CD4-positive, CD25-positive, alpha-beta regulatory T cell (primary cell): ENCODE measurements at regions not wholly inside any gene's neighbourhood (a gene's known extent, or its start where the extent isn't known, plus 50 kb on each side); places are given as distances from the start of the nearest gene placed in this dataset.
A peak's percentile ranks its signal among the peaks of the same experiment; 100 is the strongest.
"Not testable (repeated sequence)": the region's sequence is repeated elsewhere in the genome, so short reads cannot be mapped to it uniquely, and the experiment has no call there.

ENCODE experiments used
- ATAC-seq, 2 donors: fragments of 150-1000 bp; cut with Tn5 transposase; one replicate each; pipeline ENCODE4 v1.10.0; 2021; ENCODE audit warnings: low read depth in 2 of 2, moderate number of reproducible peaks in 2 of 2, moderate library complexity in 1 of 2
- DNase-seq, 3 donors: peaks; one replicate each; pipeline versions ENCODE4 v3.0.0 to v3.0.0-alpha.2; 2012 to 2022; ENCODE audit warnings: mixed read lengths in 1 of 3
- H3K27ac ChIP-seq: one replicate; pipeline ENCODE4 v1.7.0; 2013; ENCODE audit warnings: mild to moderate bottlenecking, low read length; ENCODE audit not compliant: insufficient read depth, poor library complexity, severe bottlenecking
- H3K27me3 ChIP-seq: one replicate; pipeline ENCODE4 v1.7.0; 2013; ENCODE audit warnings: low read length; ENCODE audit not compliant: control insufficient read depth, insufficient read depth
- H3K36me3 ChIP-seq: one replicate; pipeline ENCODE4 v1.7.0; 2013; ENCODE audit warnings: mild to moderate bottlenecking, low read length, moderate library complexity; ENCODE audit not compliant: control insufficient read depth, insufficient read depth
- H3K4me1 ChIP-seq: 2 replicates; pipeline ENCODE4 v1.7.0; 2013; ENCODE audit warnings: mild to moderate bottlenecking, low read length; ENCODE audit not compliant: insufficient read depth, control insufficient read depth, poor library complexity, severe bottlenecking
- H3K4me3 ChIP-seq: one replicate; pipeline ENCODE4 v1.7.0; 2013; ENCODE audit warnings: low read depth, mild to moderate bottlenecking, low read length, moderate library complexity
- H3K9me3 ChIP-seq, 2 experiments: 1 replicate in 1 of 2; 2 replicates in 1 of 2; pipeline ENCODE4 v1.7.0; 2013; ENCODE audit warnings: low read length in 2 of 2, mild to moderate bottlenecking in 1 of 2, moderate library complexity in 1 of 2; ENCODE audit not compliant: control insufficient read depth in 2 of 2
- H3K27ac Mint-ChIP-seq, 3 donors: one replicate each; pipeline ENCODE4 v1.8.0; 2020 to 2022; ENCODE audit warnings: mild to moderate bottlenecking in 3 of 3, mixed read lengths in 3 of 3, moderate library complexity in 2 of 3
- H3K27me3 Mint-ChIP-seq: one replicate; pipeline ENCODE4 v1.8.0; 2022; ENCODE audit warnings: mild to moderate bottlenecking, mixed read lengths
- H3K36me3 Mint-ChIP-seq: one replicate; pipeline ENCODE4 v1.8.0; 2020; ENCODE audit warnings: mixed read lengths
- H3K4me1 Mint-ChIP-seq, 4 donors: one replicate each; pipeline ENCODE4 v1.8.0; 2020 to 2022; ENCODE audit warnings: mixed read lengths in 4 of 4, mild to moderate bottlenecking in 1 of 4
- H3K4me3 Mint-ChIP-seq, 4 donors: one replicate each; pipeline ENCODE4 v1.8.0; 2020 to 2022; ENCODE audit warnings: mild to moderate bottlenecking in 4 of 4, mixed read lengths in 4 of 4, moderate library complexity in 3 of 4
- H3K9me3 Mint-ChIP-seq, 7 donors: one replicate each; pipeline ENCODE4 v1.8.0; 2020 to 2022; ENCODE audit warnings: mixed read lengths in 7 of 7, mild to moderate bottlenecking in 3 of 7, moderate library complexity in 2 of 7

- Mint-ChIP-seq H3K4me1 (peaks cover 12 to 29% (median 19%) of the 10 kb centered on the region in 4 donors), H3K27ac (no peak overlapping the region), H3K36me3 (peaks cover 9% of the 10 kb centered on the region), H3K9me3 (peaks cover 0 to 7% (median 0%) of the 10 kb centered on the region in 7 donors), H3K27me3 (no peaks in the 10 kb centered on the region), H3K4me3 (no peak overlapping the region)
- DNase-seq (no peak), ATAC-seq (no peak)
- Histone ChIP-seq H3K36me3 (no peaks in the 10 kb centered on the region), H3K4me1 (peaks cover 16% of the 10 kb centered on the region), H3K4me3 (no peak overlapping the region), H3K27me3 (no peaks in the 10 kb centered on the region), H3K9me3 (no peaks in the 10 kb centered on the region), H3K27ac (no peak overlapping the region)
Observed at GRCh38 chr21:29431178-29431577, 132.5 kb downstream of the BACH1 start.

- DNase-seq (no peak), ATAC-seq (no peak)
- no peaks in the 10 kb centered on the region for H3K9me3 ChIP-seq
- no peaks in the 10 kb centered on the region for H3K27me3 Mint-ChIP-seq
- H3K27me3 ChIP-seq: no peaks in the 10 kb centered on the region
- H3K36me3 Mint-ChIP-seq: peaks cover 6% of the 10 kb centered on the region
- H3K4me3 ChIP-seq: no peak overlapping the region
- peaks cover 0 to 5% (median 0%) of the 10 kb centered on the region in 7 donors for H3K9me3 Mint-ChIP-seq
- no peak overlapping the region for H3K27ac ChIP-seq
- peaks cover 17% of the 10 kb centered on the region for H3K4me1 ChIP-seq
- no peak overlapping the region for H3K4me3 Mint-ChIP-seq
- no peaks in the 10 kb centered on the region for H3K36me3 ChIP-seq
- peaks cover 16 to 34% (median 25%) of the 10 kb centered on the region in 4 donors for H3K4me1 Mint-ChIP-seq
- no peak overlapping the region for H3K27ac Mint-ChIP-seq
Observed at GRCh38 chr21:29431680-29432079, 133.0 kb downstream of the BACH1 start.

DNA sequence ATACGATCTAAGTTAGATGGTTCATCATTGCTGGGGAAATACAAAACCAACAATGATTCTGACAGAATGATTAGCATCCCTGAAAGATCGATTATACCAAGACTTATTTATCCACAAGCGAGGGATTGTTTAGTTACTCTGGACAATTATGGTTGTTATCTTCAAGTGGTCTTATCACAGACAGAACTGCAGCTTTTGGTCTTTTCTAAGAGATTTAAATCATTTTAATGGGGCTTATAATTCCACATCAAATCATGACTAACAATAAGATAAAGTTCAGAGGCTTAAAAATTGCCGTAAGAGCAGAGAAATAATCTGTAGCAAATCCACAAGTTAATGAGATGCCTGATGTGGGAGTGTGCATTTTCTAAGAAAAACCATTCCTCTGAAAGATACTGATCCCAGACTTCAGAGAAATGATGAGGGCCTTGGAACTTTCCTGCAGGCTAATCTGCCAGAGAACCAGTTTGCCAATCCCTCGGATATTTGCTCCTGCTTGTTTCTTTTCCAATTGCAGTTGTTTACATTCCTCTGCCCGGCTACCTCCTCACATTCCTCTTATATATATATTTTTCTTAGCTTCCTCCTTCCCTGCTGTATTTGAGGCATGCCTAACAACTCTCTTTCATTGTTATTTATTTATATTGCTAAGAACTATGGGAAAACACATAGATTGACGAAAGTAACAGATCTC lies 134.8 kb downstream of the BACH1 start:
- no peaks in the 10 kb centered on the region for H3K36me3 ChIP-seq
- no peaks in the 10 kb centered on the region for H3K9me3 ChIP-seq
- no peak overlapping the region for H3K27ac ChIP-seq
- H3K27me3 ChIP-seq: no peaks in the 10 kb centered on the region
- Mint-ChIP-seq H3K4me1 (peaks cover 26 to 48% (median 38%) of the 10 kb centered on the region in 4 donors), H3K27me3 (no peaks in the 10 kb centered on the region), H3K4me3 (peak overlapping the region; percentile 85 to 95 (median 92)), H3K27ac (peak overlapping the region in 2 of 3 donors; percentile 63 to 91), H3K36me3 (peaks cover 6% of the 10 kb centered on the region), H3K9me3 (peaks cover 0 to 5% (median 0%) of the 10 kb centered on the region in 7 donors)
- ATAC-seq: no peak
- DNase-seq: no peak
- H3K4me1 ChIP-seq: peaks cover 17% of the 10 kb centered on the region
- peak overlapping the region; percentile 90 for H3K4me3 ChIP-seq

DNA sequence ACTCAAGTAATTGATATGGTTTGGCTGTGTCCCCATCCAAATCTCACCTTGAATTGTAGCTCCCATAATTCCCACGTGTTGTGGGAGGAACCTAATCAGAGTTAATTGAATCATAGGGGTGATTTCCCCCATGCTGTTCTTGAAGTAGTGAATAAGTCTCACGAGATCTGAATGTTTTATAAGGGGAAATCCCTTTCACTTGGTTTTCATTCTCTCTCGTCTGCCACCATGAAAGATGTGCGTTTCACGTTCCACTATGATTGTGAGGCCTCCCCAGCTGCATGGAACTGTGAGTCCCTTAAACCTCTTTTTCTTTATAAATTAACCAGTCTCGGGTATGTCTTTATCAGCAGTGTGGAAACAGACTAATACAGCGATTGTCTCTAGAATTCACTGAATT lies 135.4 kb downstream of the BACH1 start:
- Histone ChIP-seq H3K27ac (peak overlapping the region; percentile 28), H3K36me3 (no peaks in the 10 kb centered on the region), H3K4me1 (peaks cover 17% of the 10 kb centered on the region), H3K9me3 (no peaks in the 10 kb centered on the region), H3K4me3 (peak overlapping the region; percentile 90), H3K27me3 (no peaks in the 10 kb centered on the region)
- ATAC-seq: no peak
- peaks cover 26 to 48% (median 38%) of the 10 kb centered on the region in 4 donors for H3K4me1 Mint-ChIP-seq
- H3K4me3 Mint-ChIP-seq: peak overlapping the region; percentile 85 to 95 (median 92)
- DNase-seq: peak in 2 of 3 donors; percentile 29 to 36
- H3K9me3 Mint-ChIP-seq: peaks cover 0 to 5% (median 0%) of the 10 kb centered on the region in 7 donors
- H3K27ac Mint-ChIP-seq: peak overlapping the region; percentile 63 to 91 (median 79)
- peaks cover 6% of the 10 kb centered on the region for H3K36me3 Mint-ChIP-seq
- no peaks in the 10 kb centered on the region for H3K27me3 Mint-ChIP-seq

GRCh38 chr21:29434982-29435381 lies 136.3 kb downstream of the BACH1 start:
- Mint-ChIP-seq H3K4me3 (peak overlapping the region; percentile 91 to 95 (median 94)), H3K27ac (peak overlapping the region; percentile 42 to 91 (median 86)), H3K4me1 (peaks cover 28 to 50% (median 39%) of the 10 kb centered on the region in 4 donors)
- ATAC-seq (peak in 1 of 2 donors; percentile 36), DNase-seq (peak in 1 of 3 donors; percentile 56)
- peak overlapping the region; percentile 90 for H3K4me3 ChIP-seq
- not testable (repeated sequence) for H3K9me3 Mint-ChIP-seq, H3K27me3 Mint-ChIP-seq, H3K36me3 ChIP-seq, H3K36me3 Mint-ChIP-seq, H3K27me3 ChIP-seq, H3K9me3 ChIP-seq
- H3K4me1 ChIP-seq: peaks cover 17% of the 10 kb centered on the region
- H3K27ac ChIP-seq: peak overlapping the region; percentile 60

DNA sequence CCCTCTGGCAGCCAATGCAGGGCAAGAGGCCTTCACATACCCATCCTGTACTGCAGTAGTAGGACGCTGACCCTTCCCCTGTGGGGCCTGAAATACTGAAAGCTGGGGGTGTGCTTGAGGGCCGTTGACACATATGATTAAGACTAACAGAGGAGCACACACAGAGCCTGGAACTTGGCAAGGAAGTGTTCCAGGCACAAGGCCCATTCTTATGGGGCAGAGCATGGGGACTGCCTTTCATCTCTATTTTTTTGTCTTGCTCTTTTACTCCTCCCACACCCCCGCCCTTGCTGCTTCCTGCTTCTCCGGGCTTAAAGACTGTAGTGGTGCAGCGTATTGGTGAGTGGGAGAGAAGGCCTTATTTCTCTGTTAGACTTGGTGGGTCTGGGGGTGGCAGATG lies 137.4 kb downstream of the BACH1 start:
- Histone ChIP-seq H3K36me3 (no peaks in the 10 kb centered on the region), H3K27ac (peak overlapping the region; percentile 60), H3K9me3 (no peaks in the 10 kb centered on the region), H3K4me1 (peaks cover 17% of the 10 kb centered on the region), H3K4me3 (peak overlapping the region; percentile 90), H3K27me3 (no peaks in the 10 kb centered on the region)
- H3K9me3 Mint-ChIP-seq: peaks cover 0 to 5% (median 0%) of the 10 kb centered on the region in 7 donors
- ATAC-seq (peak; percentile 88 to 91), DNase-seq (peak; percentile 42 to 81 (median 67))
- H3K36me3 Mint-ChIP-seq: peaks cover 5% of the 10 kb centered on the region
- H3K27ac Mint-ChIP-seq: peak overlapping the region; percentile 91 to 96 (median 95)
- H3K4me3 Mint-ChIP-seq: peak overlapping the region; percentile 91 to 95 (median 94)
- H3K27me3 Mint-ChIP-seq: no peaks in the 10 kb centered on the region
- peaks cover 37 to 59% (median 48%) of the 10 kb centered on the region in 4 donors for H3K4me1 Mint-ChIP-seq

GRCh38 chr21:29436650-29437049 lies 137.9 kb downstream of the BACH1 start:
- Mint-ChIP-seq H3K9me3 (peaks cover 0 to 5% (median 0%) of the 10 kb centered on the region in 7 donors), H3K36me3 (peaks cover under 1% of the 10 kb centered on the region), H3K4me3 (peak overlapping the region; percentile 91 to 95 (median 94)), H3K27ac (peak overlapping the region; percentile 91 to 96 (median 95)), H3K4me1 (peaks cover 42 to 64% (median 53%) of the 10 kb centered on the region in 4 donors), H3K27me3 (no peaks in the 10 kb centered on the region)
- Histone ChIP-seq H3K4me1 (peaks cover 17% of the 10 kb centered on the region), H3K27me3 (no peaks in the 10 kb centered on the region), H3K4me3 (peak overlapping the region; percentile 90), H3K9me3 (no peaks in the 10 kb centered on the region), H3K27ac (peak overlapping the region; percentile 60), H3K36me3 (no peaks in the 10 kb centered on the region)
- DNase-seq (no peak), ATAC-seq (peak; percentile 4 to 16)
